ENCODE measurements at regions not wholly inside any gene's neighbourhood (a gene's known extent, or its start where the extent isn't known, plus 50 kb on each side); places are given as distances from the start of the nearest gene placed in this dataset.

DNA sequence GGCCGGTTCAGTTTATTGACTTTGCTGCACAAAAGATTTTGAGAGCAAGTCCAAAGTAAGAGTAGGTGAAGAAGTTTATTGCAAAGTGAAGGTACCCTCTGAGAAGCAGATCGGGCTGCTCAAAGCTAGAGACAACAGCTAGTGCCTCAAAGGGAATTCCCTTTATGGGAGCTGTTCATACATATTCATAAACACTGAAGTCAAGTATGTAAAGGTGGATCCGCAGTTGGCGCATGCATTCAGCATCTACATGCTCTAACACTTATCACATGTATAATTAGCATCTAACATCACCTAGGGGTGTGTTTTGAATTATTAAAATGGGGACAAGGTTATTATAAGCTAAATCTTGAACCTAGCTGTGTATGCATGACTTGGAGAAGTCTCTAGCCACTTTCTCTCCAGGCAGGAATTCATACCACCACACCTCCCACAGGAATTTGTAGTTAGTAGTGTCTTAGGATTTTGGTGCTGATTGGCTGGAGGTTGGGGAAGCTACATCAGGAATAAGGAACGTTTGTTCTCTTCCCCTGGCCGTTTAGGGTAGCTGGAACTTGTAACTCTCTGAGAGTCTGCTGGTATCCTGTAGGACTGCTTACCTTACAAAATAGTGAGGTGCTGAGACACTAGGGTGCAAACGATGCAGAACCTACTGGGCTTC lies 1633.9 kb downstream of the GRIK2 start:
- TF ChIP-seq POLR2A (IDR thresholded peaks at IDR 0.05) (no peak), CTCF (IDR thresholded peaks at IDR 0.05) (no peak)

All from testis (tissue), 2 donors.